ENCODE measurements at regions not wholly inside any gene's neighbourhood (a gene's known extent, or its start where the extent isn't known, plus 50 kb on each side); places are given as distances from the start of the nearest gene placed in this dataset.

- DNase-seq: no peak
Observed at GRCh38 chr5:61800450-61800849, 468.4 kb downstream of the ZSWIM6 start.

GRCh38 chr5:61801174-61801573, 469.1 kb downstream of the ZSWIM6 start:
- DNase-seq: no peak

- no peak for DNase-seq
Observed at GRCh38 chr5:61802456-61802855, 470.4 kb downstream of the ZSWIM6 start.

GRCh38 chr5:61805101-61805500, 473.0 kb downstream of the ZSWIM6 start:
- no peak for DNase-seq

- DNase-seq: no peak
Observed at GRCh38 chr5:61806491-61807020, 474.5 kb downstream of the ZSWIM6 start.

- no peak for DNase-seq
Observed at GRCh38 chr5:61808091-61808490, 476.0 kb downstream of the ZSWIM6 start.

- DNase-seq: no peak
Observed at GRCh38 chr5:61808909-61809308, 476.9 kb downstream of the ZSWIM6 start.

GRCh38 chr5:61809651-61810050, 477.6 kb downstream of the ZSWIM6 start:
- no peak for DNase-seq

- no peak for DNase-seq
Observed at GRCh38 chr5:61811052-61811451, 479.0 kb downstream of the ZSWIM6 start.

- no peak for DNase-seq
Observed at GRCh38 chr5:61813361-61813760, 481.3 kb downstream of the ZSWIM6 start.

- no peak for DNase-seq
Observed at GRCh38 chr5:61815339-61815738, 483.3 kb downstream of the ZSWIM6 start.

- DNase-seq: no peak
Observed at GRCh38 chr5:61816146-61816545, 484.1 kb downstream of the ZSWIM6 start.

- DNase-seq: no peak
Observed at GRCh38 chr5:61816585-61817450, 484.8 kb downstream of the ZSWIM6 start.

- no peak for DNase-seq
Observed at GRCh38 chr5:61817472-61818326, 485.6 kb downstream of the ZSWIM6 start.

- no peak for DNase-seq
Observed at GRCh38 chr5:61820836-61821235, 485.2 kb upstream of the KIF2A start.

GRCh38 chr5:61821561-61821960, 484.4 kb upstream of the KIF2A start:
- DNase-seq: no peak

GRCh38 chr5:61822584-61822983, 483.4 kb upstream of the KIF2A start:
- DNase-seq: no peak

- no peak for DNase-seq
Observed at GRCh38 chr5:61823065-61823464, 482.9 kb upstream of the KIF2A start.

- DNase-seq: no peak
Observed at GRCh38 chr5:61823781-61824180, 482.2 kb upstream of the KIF2A start.

GRCh38 chr5:61824396-61824795, 481.6 kb upstream of the KIF2A start:
- DNase-seq: no peak

GRCh38 chr5:61827445-61827975, 478.5 kb upstream of the KIF2A start:
- DNase-seq: no peak

- no peak for DNase-seq
Observed at GRCh38 chr5:61828856-61829255, 477.1 kb upstream of the KIF2A start.

GRCh38 chr5:61831736-61832135, 474.3 kb upstream of the KIF2A start:
- DNase-seq: no peak
